ENCODE measurements at regions not wholly inside any gene's neighbourhood (a gene's known extent, or its start where the extent isn't known, plus 50 kb on each side); places are given as distances from the start of the nearest gene placed in this dataset.
A peak's percentile ranks its signal among the peaks of the same experiment; 100 is the strongest.

DNA sequence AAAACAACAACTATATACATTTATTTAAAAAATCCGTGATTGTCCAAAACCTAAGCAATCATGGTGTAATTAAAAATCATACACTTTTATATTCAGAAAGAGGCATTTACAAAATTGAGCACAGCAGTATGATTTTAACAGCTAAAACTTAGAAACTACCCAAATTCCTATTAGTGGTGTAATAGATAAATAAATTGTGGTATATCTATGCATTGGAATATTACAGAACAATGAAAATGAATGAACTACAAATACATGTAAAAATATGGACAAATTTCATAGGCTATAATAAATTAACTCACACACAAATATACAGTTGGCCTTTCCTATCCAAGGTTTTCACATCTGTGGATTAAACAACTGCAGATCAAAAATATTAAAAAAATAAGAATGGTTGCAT is 700.5 kb upstream of the ARPP21 start:
- no peak for DNase-seq (ENCODE audit: low read depth)

GRCh38 chr3:34942256-34942655 is 697.1 kb upstream of the ARPP21 start:
- no peak overlapping the region for H3K4me3 ChIP-seq (ENCODE audit: low read depth, low read length)

More for the DNA sequence above, 700.5 kb upstream of the ARPP21 start:
- H3K4me3 ChIP-seq (ENCODE audit: low read depth, low read length): no peak overlapping the region

DNA sequence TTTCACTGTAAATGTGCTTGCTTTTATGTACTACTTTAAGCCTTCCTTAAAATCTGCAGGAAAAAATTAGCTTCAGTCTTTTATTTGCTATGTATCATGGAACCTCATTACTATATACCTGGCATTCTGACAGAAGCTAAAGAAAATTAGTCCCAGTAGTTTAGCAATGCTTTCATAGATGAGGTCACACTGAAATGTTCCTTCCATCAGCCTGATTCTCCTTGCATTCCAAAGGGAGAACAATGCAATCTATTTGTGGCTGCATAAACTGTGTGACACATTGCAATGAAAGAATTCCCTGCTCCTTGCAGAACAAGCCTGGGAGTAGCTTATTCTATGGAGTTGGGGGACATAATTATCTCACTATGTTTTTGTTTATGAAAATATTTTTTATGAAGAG is 691.5 kb upstream of the ARPP21 start:
- H3K4me3 ChIP-seq (ENCODE audit: low read depth, low read length): no peak overlapping the region
- DNase-seq (ENCODE audit: low read depth): peak; percentile 56

More at GRCh38 chr3:34942256-34942655, 697.1 kb upstream of the ARPP21 start:
- DNase-seq (ENCODE audit: low read depth): no peak

- DNase-seq (ENCODE audit: low read depth): no peak
Measured at GRCh38 chr3:34948517-34948916, 690.8 kb upstream of the ARPP21 start.

GRCh38 chr3:34955680-34956079 is 683.6 kb upstream of the ARPP21 start:
- H3K4me3 ChIP-seq (ENCODE audit: low read depth, low read length): no peak overlapping the region
- no peak for DNase-seq (ENCODE audit: low read depth)

More at GRCh38 chr3:34948517-34948916, 690.8 kb upstream of the ARPP21 start:
- no peak overlapping the region for H3K4me3 ChIP-seq (ENCODE audit: low read depth, low read length)

- no peak for DNase-seq (ENCODE audit: low read depth)
- H3K4me3 ChIP-seq (ENCODE audit: low read depth, low read length): no peak overlapping the region
Measured at GRCh38 chr3:34956511-34956910, 682.8 kb upstream of the ARPP21 start.

DNA sequence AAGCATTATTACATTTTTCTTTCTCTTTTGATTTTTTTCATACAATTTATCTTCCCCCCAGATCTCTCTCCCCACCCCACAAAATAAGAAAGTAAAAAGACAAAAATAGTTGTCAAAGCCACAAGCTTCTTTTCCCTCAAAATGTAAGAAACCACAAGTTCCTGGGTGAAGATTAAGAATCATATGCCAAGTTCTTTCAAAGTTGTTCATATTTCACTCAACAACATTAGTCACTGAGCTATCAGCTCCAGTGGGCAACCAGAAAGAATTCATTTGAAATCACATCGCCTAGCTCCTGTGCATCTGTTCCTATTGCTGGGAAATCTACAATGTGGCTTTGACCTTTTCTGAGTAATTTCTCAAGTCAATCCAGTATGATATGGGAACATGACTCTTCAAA is 681.6 kb upstream of the ARPP21 start:
- DNase-seq (ENCODE audit: low read depth): peak; percentile 43
- H3K4me3 ChIP-seq (ENCODE audit: low read depth, low read length): no peak overlapping the region

DNA sequence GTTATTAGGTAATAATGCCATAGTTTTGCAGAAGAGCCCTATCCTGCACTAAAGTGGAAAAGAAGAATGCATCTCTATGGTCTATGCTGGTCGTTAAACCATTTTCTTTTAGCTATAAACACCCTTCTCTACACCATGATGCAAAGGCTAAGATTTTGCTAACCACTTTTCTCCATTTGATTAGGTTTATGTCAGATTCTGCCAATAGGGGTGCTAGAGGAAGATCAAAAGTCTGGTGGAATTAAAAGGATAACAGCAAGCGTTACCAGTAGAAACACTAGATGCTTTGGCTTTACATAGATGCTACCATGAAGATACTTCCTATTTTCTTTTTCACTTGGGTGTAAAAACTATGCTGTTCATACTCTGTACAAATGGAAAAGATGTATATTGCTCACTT is 669.8 kb upstream of the ARPP21 start:
- DNase-seq (ENCODE audit: low read depth): no peak

DNA sequence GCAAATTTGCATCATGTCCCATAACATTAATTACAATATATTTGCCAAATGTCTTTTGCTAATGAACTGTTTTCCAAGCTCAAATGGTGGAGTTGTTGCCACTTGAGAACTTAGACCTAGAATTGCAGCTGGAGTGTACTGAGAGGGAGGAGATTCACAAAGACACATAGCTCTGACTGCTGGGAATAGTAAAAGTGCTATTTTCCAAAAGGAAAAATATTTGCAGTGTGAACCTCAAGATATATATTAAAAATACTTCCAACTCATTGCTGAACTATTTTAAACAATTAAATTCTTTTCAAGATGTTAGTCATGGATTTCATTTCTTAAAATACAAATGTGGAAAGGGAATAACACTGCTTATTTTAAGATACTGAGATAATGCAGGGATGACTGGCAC is 666.8 kb upstream of the ARPP21 start:
- no peak overlapping the region for H3K4me3 ChIP-seq (ENCODE audit: low read depth, low read length)
- DNase-seq (ENCODE audit: low read depth): no peak

More for the DNA sequence above, 669.8 kb upstream of the ARPP21 start:
- H3K4me3 ChIP-seq (ENCODE audit: low read depth, low read length): no peak overlapping the region

DNA sequence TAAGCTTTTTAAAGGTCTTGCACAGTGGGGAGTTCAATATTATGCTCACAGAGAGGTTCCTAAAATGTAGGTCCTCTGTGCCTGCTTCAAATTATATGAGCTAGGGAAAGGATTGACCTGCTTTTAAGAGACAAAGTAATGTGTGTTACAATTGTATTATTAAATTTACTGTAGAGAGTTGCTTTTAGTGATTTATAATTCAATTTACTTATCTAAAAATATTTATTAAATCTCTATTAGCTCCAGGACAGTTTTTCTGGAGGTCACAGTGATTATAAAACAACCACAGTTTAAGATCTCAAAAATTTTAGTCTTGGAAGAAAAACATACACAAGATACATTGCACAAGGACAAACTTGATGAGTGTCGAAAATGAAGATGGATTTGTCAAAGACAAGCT is 665.7 kb upstream of the ARPP21 start:
- DNase-seq (ENCODE audit: low read depth): no peak
- H3K4me3 ChIP-seq (ENCODE audit: low read depth, low read length): no peak overlapping the region

GRCh38 chr3:34983631-34984030 is 655.7 kb upstream of the ARPP21 start:
- no peak overlapping the region for H3K4me3 ChIP-seq (ENCODE audit: low read depth, low read length)
- no peak for DNase-seq (ENCODE audit: low read depth)

- DNase-seq (ENCODE audit: low read depth): no peak
- H3K4me3 ChIP-seq (ENCODE audit: low read depth, low read length): no peak overlapping the region
Measured at GRCh38 chr3:34988296-34988695, 651.0 kb upstream of the ARPP21 start.

DNA sequence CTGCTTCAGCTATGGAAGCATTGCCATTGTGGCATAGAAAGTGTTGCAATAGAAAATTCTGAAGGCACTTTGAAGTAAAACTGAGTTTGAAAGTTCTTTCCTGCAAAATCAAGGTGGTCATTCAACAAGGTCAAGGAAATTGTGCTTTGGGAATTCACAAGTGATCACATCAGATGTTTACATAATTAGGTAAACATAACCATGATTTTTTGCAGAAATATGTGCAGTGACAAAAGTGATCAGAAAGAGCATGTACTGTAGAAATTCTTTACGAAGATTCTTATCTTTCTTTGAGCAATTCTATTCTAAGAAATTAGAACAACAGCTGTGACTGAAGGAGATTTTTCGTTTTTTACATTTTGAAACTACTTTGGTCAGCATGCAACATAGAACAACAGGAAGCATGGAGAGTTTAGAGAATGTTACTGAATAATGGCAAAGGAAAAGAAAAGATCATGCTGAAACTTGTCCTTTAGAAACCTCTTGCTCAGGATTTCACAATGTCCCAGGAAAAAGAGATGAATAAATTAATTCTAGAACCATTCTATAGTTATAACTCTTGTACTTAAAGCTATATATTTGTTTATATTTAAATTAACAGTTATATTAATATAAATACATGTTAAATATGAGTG is 643.4 kb upstream of the ARPP21 start:
- H3K4me3 ChIP-seq (ENCODE audit: low read depth, low read length): no peak overlapping the region
- no peak for DNase-seq (ENCODE audit: low read depth)

GRCh38 chr3:34998902-34999301 is 640.4 kb upstream of the ARPP21 start:
- H3K4me3 ChIP-seq (ENCODE audit: low read depth, low read length): no peak overlapping the region
- DNase-seq (ENCODE audit: low read depth): no peak

DNA sequence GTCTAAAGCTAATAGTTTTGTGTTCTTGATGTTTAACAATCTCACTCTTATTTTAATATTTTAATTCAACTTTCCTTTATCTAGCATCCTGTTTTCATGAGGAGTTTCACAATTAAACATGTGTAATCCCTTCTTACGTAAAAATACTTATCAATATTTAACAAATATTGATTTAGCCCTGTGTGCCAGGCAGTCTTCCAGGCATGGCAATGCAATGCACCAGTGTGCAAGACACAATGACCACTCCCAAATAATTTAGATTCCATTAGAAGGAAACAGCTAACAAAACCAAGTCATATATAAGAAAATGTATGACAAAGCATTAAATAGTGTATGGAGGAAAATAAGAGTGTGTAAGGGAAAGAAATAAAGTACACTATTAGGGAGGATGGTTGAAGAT is 627.1 kb upstream of the ARPP21 start:
- DNase-seq (ENCODE audit: low read depth): no peak
- no peak overlapping the region for H3K4me3 ChIP-seq (ENCODE audit: low read depth, low read length)

- DNase-seq (ENCODE audit: low read depth): no peak
- H3K4me3 ChIP-seq (ENCODE audit: low read depth, low read length): no peak overlapping the region
Measured at GRCh38 chr3:35028157-35028556, 611.2 kb upstream of the ARPP21 start.

GRCh38 chr3:35042210-35042991 is 596.9 kb upstream of the ARPP21 start:
- no peak for DNase-seq (ENCODE audit: low read depth)
- H3K4me3 ChIP-seq (ENCODE audit: low read depth, low read length): no peak overlapping the region

- H3K4me3 ChIP-seq (ENCODE audit: low read depth, low read length): no peak overlapping the region
Measured at GRCh38 chr3:35043040-35043439, 596.3 kb upstream of the ARPP21 start.

DNA sequence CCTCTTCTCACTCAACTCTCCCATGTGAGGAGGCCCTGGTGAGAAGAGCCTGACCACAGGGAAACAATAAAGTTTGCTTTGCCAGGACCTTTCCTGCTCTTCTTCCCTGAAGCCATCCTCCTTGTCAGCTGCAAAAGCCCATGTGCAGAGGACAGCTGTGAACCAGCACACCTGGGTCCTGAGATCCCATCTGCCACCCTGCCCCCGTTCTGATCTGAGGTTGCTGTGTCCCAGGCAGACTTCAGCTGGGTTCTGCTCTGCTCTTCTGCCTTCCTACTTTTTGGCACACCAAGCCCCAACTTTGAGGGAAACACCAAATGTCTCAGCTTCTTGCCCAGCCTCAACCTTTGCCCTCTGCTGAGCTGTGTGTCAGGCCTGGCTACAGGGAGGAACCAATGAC is 595.1 kb upstream of the ARPP21 start:
- no peak for DNase-seq (ENCODE audit: low read depth)
- no peak overlapping the region for H3K4me3 ChIP-seq (ENCODE audit: low read depth, low read length)

More at GRCh38 chr3:35043040-35043439, 596.3 kb upstream of the ARPP21 start:
- DNase-seq (ENCODE audit: low read depth): no peak

GRCh38 chr3:35045118-35045517 is 594.2 kb upstream of the ARPP21 start:
- no peak overlapping the region for H3K4me3 ChIP-seq (ENCODE audit: low read depth, low read length)
- no peak for DNase-seq (ENCODE audit: low read depth)

DNA sequence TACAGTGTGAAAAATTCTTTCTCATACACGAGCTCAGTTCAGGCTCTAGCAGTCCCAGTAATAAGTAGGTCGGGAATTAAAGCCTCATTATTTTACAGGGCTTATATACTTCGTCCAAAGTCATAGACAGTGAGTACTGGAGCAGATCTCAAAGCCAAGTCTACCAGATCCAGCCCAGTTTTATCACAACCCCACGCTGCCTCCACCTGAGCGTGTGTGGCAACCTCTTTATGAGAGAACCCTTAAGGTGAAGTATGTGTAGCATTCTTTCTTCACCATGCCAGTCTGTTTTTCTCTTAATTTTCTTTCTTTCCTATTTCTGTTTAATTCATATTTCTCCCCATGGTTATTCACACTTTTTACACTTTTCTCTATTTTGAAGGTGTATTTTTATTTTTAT is 574.6 kb upstream of the ARPP21 start:
- H3K4me3 ChIP-seq (ENCODE audit: low read depth, low read length): no peak overlapping the region
- DNase-seq (ENCODE audit: low read depth): no peak

All from skeletal muscle cell (primary cell).